ENCODE measurements at regions not wholly inside any gene's neighbourhood (a gene's known extent, or its start where the extent isn't known, plus 50 kb on each side); places are given as distances from the start of the nearest gene placed in this dataset.
"Not testable (repeated sequence)": the region's sequence is repeated elsewhere in the genome, so short reads cannot be mapped to it uniquely, and the experiment has no call there.

DNA sequence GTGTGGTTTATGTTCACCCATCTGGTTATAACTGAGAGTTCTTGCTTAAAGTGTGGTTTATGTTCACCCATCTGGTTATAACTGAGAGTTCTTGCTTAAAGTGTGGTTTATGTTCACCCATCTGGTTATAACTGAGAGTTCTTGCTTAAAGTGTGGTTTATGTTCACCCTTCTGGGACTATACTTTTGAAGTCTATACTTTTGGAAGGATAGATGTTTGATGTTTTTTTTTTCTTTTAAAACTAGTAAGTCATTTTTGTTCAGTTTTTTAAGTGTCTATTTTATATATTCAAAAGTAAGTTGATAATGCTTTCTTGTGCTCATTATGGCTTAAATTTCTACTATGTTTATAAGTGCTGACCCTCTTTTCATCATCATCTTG, 155.3 kb downstream of the SYT15 start:
- not testable (repeated sequence) for TF ChIP-seq POLR2A (IDR thresholded peaks at IDR 0.05)
- TF ChIP-seq, protein P1, sequence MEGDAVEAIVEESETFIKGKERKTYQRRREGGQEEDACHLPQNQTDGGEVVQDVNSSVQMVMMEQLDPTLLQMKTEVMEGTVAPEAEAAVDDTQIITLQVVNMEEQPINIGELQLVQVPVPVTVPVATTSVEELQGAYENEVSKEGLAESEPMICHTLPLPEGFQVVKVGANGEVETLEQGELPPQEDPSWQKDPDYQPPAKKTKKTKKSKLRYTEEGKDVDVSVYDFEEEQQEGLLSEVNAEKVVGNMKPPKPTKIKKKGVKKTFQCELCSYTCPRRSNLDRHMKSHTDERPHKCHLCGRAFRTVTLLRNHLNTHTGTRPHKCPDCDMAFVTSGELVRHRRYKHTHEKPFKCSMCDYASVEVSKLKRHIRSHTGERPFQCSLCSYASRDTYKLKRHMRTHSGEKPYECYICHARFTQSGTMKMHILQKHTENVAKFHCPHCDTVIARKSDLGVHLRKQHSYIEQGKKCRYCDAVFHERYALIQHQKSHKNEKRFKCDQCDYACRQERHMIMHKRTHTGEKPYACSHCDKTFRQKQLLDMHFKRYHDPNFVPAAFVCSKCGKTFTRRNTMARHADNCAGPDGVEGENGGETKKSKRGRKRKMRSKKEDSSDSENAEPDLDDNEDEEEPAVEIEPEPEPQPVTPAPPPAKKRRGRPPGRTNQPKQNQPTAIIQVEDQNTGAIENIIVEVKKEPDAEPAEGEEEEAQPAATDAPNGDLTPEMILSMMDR (IDR thresholded peaks at IDR 0.05), result not testable (repeated sequence)
